Ovary (tissue), 3 donors: ENCODE measurements at regions not wholly inside any gene's neighbourhood (a gene's known extent, or its start where the extent isn't known, plus 50 kb on each side); places are given as distances from the start of the nearest gene placed in this dataset.

ENCODE experiments used
- EP300 ChIP-seq: sonication (generic); formaldehyde crosslinking; IDR thresholded peaks from one replicate; pipeline ENCODE4 v1.6.1; 2017; ENCODE audit warnings: antibody characterized with exemption
- POLR2A ChIP-seq: fragments of 450-650 bp; IDR thresholded peaks from one replicate; pipeline ENCODE4 v1.6.1; 2017; ENCODE audit warnings: antibody characterized with exemption, mild to moderate bottlenecking, moderate library complexity
- TF ChIP-seq, protein P1 (sequence below), 3 donors: fragments of 450-650 bp in 2 of 3; fragments of 200-600 bp in 1 of 3; IDR thresholded peaks; one replicate each; pipeline versions ENCODE4 v1.5.1 to v1.8.0; 2016 to 2022; ENCODE audit warnings: antibody characterized with exemption in 3 of 3, mild to moderate bottlenecking in 1 of 3
- donor health status: DM: no; HTN: no; CAD: no.

DNA sequence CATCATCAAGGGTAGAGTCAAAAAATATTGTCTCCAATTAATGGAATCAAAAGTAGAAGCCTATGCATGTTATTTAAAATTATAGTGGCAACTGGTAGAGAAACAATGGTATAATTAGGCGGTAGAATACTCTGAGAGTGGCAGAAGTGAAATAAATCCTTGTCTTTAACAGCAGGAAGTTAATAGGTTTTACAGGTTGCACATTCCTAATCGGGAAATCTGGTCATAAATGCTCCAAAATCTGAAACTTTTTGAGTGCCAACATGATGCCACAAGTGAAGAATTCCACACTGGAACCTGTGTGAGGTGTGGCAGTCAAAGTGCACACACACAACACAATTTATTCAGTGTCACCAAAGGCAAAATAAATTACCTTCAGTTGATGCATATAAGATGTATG is 433.4 kb downstream of the TAF11L14 start:
- TF ChIP-seq POLR2A (no peak), EP300 (no peak)
- TF ChIP-seq, protein P1, sequence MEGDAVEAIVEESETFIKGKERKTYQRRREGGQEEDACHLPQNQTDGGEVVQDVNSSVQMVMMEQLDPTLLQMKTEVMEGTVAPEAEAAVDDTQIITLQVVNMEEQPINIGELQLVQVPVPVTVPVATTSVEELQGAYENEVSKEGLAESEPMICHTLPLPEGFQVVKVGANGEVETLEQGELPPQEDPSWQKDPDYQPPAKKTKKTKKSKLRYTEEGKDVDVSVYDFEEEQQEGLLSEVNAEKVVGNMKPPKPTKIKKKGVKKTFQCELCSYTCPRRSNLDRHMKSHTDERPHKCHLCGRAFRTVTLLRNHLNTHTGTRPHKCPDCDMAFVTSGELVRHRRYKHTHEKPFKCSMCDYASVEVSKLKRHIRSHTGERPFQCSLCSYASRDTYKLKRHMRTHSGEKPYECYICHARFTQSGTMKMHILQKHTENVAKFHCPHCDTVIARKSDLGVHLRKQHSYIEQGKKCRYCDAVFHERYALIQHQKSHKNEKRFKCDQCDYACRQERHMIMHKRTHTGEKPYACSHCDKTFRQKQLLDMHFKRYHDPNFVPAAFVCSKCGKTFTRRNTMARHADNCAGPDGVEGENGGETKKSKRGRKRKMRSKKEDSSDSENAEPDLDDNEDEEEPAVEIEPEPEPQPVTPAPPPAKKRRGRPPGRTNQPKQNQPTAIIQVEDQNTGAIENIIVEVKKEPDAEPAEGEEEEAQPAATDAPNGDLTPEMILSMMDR (IDR thresholded peaks at IDR 0.05), result no peak
